Lower leg skin (tissue), 4 donors: ENCODE measurements at regions not wholly inside any gene's neighbourhood (a gene's known extent, or its start where the extent isn't known, plus 50 kb on each side); places are given as distances from the start of the nearest gene placed in this dataset.
A peak's percentile ranks its signal among the peaks of the same experiment; 100 is the strongest.

ENCODE experiments used
- DNase-seq, 2 donors: peaks; one replicate each; pipeline ENCODE4 v3.0.0-alpha.2; 2019; ENCODE audit warnings: low spot score in 2 of 2
- H3K4me3 ChIP-seq: fragments of 200-600 bp; sonication (generic); 2 replicates; pipeline ENCODE4 v1.5.1; 2017; ENCODE audit warnings: mild to moderate bottlenecking, low read depth; ENCODE audit not compliant: poor library complexity, severe bottlenecking
- POLR2A ChIP-seq, 2 donors: fragments of 450-650 bp; IDR thresholded peaks; one replicate each; pipeline ENCODE4 v1.6.1; 2016 to 2017; ENCODE audit warnings: antibody characterized with exemption in 2 of 2, mild to moderate bottlenecking in 1 of 2, moderate library complexity in 1 of 2
- WGBS, 2 donors: methylation state at CpG; one replicate each; pipeline ENCODE4 v1.1.5; 2018; 5-methylcytosine and 5-hydroxymethylcytosine counted together
- intact Hi-C: fragments of 100-400 bp; cut with DNase I; formaldehyde crosslinking; loops from one replicate; pipeline ENCODE4 v1.15.0; 2023; ENCODE audit warnings: low total_unique reads
- TF ChIP-seq, protein P1 (sequence below), 3 donors: fragments of 450-650 bp; IDR thresholded peaks; one replicate each; pipeline ENCODE4 v1.5.1; 2016; ENCODE audit warnings: antibody characterized with exemption in 3 of 3, mild to moderate bottlenecking in 3 of 3, moderate library complexity in 2 of 3

DNA sequence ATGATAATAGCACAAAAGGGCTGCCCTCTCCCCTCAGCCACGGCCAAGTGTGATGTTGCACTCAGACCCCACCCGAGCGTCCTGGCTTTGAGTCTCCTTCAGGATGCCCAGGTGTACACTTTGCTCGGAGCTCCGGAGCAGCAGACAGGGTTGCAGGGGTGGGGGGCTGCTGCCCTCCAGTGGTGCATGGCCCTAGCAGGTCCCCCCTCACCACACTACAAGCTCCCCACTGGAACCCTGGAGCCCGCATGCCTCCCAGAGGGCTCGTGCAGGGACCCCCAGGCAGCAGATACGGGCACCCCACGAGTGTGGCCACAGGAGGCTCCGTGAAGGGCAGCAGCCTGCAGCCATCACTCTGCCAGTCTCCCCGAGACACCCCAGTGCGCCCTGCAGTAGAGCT, 69.9 kb upstream of the C14orf180 start:
- no peak for DNase-seq
- no peak overlapping the region for H3K4me3 ChIP-seq
- TF ChIP-seq POLR2A (IDR thresholded peaks at IDR 0.05) = no peak
- TF ChIP-seq, protein P1, sequence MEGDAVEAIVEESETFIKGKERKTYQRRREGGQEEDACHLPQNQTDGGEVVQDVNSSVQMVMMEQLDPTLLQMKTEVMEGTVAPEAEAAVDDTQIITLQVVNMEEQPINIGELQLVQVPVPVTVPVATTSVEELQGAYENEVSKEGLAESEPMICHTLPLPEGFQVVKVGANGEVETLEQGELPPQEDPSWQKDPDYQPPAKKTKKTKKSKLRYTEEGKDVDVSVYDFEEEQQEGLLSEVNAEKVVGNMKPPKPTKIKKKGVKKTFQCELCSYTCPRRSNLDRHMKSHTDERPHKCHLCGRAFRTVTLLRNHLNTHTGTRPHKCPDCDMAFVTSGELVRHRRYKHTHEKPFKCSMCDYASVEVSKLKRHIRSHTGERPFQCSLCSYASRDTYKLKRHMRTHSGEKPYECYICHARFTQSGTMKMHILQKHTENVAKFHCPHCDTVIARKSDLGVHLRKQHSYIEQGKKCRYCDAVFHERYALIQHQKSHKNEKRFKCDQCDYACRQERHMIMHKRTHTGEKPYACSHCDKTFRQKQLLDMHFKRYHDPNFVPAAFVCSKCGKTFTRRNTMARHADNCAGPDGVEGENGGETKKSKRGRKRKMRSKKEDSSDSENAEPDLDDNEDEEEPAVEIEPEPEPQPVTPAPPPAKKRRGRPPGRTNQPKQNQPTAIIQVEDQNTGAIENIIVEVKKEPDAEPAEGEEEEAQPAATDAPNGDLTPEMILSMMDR (IDR thresholded peaks at IDR 0.05) = no peak
- intact Hi-C loops = no loop called here
- WGBS, 2 donors = 77% methylated on average over 12 of the region's 12 CpGs

DNA sequence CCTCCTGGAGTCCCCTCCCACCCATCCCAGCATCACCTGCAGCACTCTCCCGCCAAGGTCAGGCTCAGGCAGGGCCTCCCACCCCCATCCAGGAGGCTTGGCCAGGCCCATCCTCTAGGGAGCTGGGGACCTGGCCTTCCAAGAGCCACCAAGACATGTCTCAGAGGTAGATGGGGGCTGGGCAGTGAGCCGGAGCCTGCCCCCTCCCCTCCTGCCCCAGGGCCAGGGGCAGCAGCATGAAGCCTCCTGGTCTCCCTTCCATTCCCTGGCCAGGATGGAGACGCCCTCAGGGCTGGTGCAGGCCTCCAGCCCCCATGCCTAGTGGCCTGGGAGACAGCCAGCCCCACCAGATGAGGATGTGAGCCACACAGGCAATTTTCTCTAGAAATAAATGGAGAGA, 69.3 kb upstream of the C14orf180 start:
- TF ChIP-seq, protein P1 (IDR thresholded peaks at IDR 0.05) = no peak
- no peak for TF ChIP-seq POLR2A (IDR thresholded peaks at IDR 0.05)
- intact Hi-C loops = no loop called here
- H3K4me3 ChIP-seq = no peak overlapping the region
- no peak for DNase-seq
- WGBS, 2 donors = 47 to 56% methylated on average over 3 of the region's 3 CpGs

DNA sequence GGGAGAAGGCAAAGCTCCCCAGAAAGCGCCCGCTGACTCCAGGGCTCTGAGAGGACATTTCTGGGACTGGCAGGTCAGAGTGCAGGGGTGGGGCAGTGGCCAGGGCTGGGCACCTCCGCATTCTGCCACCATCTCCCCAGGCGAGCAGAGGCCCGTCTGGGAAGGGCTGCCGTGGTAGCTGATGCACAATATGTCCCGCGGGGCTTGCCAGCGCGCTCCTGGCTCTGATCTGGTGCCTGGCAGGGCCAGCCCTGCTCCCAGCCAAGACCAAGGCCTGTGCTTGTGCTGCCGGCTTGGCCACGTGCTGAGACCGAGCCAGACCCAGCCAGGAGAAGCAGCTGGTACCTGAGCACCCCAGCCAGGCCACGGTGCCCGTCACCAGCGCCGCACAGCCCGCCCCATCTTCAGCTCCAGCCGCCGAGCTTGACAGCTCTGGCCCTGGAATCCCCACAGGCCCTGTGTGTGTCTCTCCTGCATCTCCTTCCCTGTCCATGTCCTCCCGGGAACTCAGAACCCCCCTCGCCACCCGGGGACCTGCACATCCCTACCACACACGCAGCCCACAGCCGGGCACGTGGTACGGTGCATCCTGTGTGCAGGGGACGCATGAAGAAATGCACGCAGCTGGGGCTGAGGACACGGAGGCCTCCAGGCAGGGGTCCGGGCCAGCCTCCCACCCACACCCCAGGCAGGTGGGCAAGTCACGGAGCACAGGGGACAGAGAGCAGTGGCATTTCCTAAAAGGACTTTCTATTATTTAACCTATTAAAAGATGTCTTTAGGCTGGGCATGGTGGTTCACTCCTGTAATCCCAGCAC, 68.6 kb upstream of the C14orf180 start:
- no peak for TF ChIP-seq POLR2A (IDR thresholded peaks at IDR 0.05)
- TF ChIP-seq, protein P1 (IDR thresholded peaks at IDR 0.05) = no peak
- intact Hi-C loops = no loop called here

GRCh38 chr14:104512061-104512460, 67.5 kb upstream of the C14orf180 start:
- H3K4me3 ChIP-seq = no peak overlapping the region
- intact Hi-C loops = no loop called here
- WGBS, 2 donors = 71 to 79% methylated on average over 10 of the region's 10 CpGs
- DNase-seq = no peak
- TF ChIP-seq, protein P1 (IDR thresholded peaks at IDR 0.05) = no peak
- no peak for TF ChIP-seq POLR2A (IDR thresholded peaks at IDR 0.05)

More for the DNA sequence above, 68.6 kb upstream of the C14orf180 start:
- peak in 1 of 2 donors; percentile 51 for DNase-seq
- 36 to 43% methylated on average over 22 to 29 of the region's 32 CpGs for WGBS, 2 donors
- H3K4me3 ChIP-seq = no peak overlapping the region

- H3K4me3 ChIP-seq = no peak overlapping the region
- DNase-seq = no peak
- TF ChIP-seq, protein P1 (IDR thresholded peaks at IDR 0.05) = no peak
- TF ChIP-seq POLR2A (IDR thresholded peaks at IDR 0.05) = no peak
- intact Hi-C loops = no loop called here
- 40 to 45% methylated on average over 35 of the region's 35 CpGs for WGBS, 2 donors
These were observed 66.6 kb upstream of the C14orf180 start for GRCh38 chr14:104512771-104513640.
